KMS-11 (cell line): ENCODE measurements at regions not wholly inside any gene's neighbourhood (a gene's known extent, or its start where the extent isn't known, plus 50 kb on each side); places are given as distances from the start of the nearest gene placed in this dataset.

ENCODE experiments used
- H2AFZ ChIP-seq: fragments of 200-600 bp; sonication (generic); 2 replicates; pipeline ENCODE4 v1.6.1; 2016; ENCODE audit warnings: antibody characterized with exemption, mixed run types, low read depth
- H3K27ac ChIP-seq: fragments of 200-600 bp; sonication (generic); 2 replicates; pipeline ENCODE4 v1.6.1; 2016; ENCODE audit warnings: mild to moderate bottlenecking, mixed run types
- H3K27me3 ChIP-seq: fragments of 200-600 bp; sonication (generic); 2 replicates; pipeline ENCODE4 v1.6.1; 2017; ENCODE audit warnings: mild to moderate bottlenecking, low read depth, mixed run types, moderate library complexity; ENCODE audit not compliant: insufficient read depth
- H3K36me3 ChIP-seq: fragments of 200-600 bp; sonication (generic); 2 replicates; pipeline ENCODE4 v1.6.1; 2017; ENCODE audit warnings: mild to moderate bottlenecking, mixed run types; ENCODE audit not compliant: insufficient read depth
- H3K4me1 ChIP-seq: fragments of 200-600 bp; sonication (generic); 2 replicates; pipeline ENCODE4 v1.6.1; 2016; ENCODE audit warnings: mild to moderate bottlenecking, low read depth, mixed run types; ENCODE audit not compliant: poor library complexity, severe bottlenecking
- H3K4me2 ChIP-seq: fragments of 200-600 bp; sonication (generic); 2 replicates; pipeline ENCODE4 v1.7.0; 2016; ENCODE audit warnings: mild to moderate bottlenecking, mixed run types
- H3K4me3 ChIP-seq: fragments of 200-600 bp; sonication (generic); IDR thresholded peaks from 2 replicates; pipeline ENCODE4 v1.6.1; 2017; ENCODE audit warnings: low read depth, low read length, mixed read lengths; ENCODE audit not compliant: insufficient read depth
- H3K79me2 ChIP-seq: fragments of 200-600 bp; sonication (generic); 2 replicates; pipeline ENCODE4 v1.6.1; 2016; ENCODE audit warnings: low read depth, mixed run types; ENCODE audit not compliant: insufficient read depth
- H3K9ac ChIP-seq: fragments of 200-600 bp; sonication (generic); 2 replicates; pipeline ENCODE4 v1.6.1; 2016; ENCODE audit warnings: mild to moderate bottlenecking, mixed run types
- H4K20me1 ChIP-seq: fragments of 200-600 bp; sonication (generic); 2 replicates; pipeline ENCODE4 v1.6.1; 2016; ENCODE audit warnings: mild to moderate bottlenecking, mixed run types; ENCODE audit not compliant: insufficient read depth
- TF ChIP-seq, protein P1 (sequence below): fragments of 200-600 bp; sonication (generic); conservative IDR thresholded peaks from 2 replicates; pipeline ENCODE4 v1.6.1; 2017; ENCODE audit warnings: low read depth, mild to moderate bottlenecking, antibody characterized with exemption, low read length, moderate library complexity, mixed read lengths

DNA sequence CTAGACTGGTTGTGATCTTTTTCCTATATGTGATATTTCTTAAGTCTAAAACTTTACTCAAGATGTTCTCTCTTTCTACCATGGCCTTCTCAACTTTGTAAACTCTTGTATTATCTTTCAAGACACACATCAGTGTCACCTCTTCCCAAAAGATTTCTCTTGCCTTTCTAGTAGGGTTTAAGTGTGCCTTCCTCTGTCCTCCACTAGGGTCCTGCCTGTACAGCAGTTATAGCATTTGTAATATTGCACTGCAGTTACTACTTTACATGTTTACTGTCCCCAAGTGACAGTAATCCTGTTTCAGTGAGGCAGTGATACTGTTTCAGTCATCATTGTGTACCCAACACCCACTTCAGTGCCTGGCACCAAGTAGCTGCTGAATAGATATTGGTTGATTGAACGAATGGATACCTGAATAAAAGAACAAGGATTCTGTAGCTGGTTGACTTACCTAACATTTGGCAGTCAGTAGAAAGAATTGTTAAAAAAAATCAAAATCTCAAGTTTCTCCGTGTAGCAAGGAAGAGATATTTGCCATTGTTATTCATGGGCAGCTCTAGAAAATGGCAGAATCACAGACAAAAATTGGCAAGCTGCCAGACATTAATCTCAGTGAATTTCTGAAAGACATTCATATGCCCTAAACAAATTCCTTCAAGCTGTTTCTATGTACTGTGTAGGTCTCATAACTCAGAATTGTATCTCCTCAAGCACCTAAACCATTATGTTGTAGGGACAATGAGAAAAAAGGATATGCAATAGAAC is 79.4 kb downstream of the RBMXL2 start:
- Histone ChIP-seq H3K4me3 (no peak overlapping the region), H3K9ac (no peak overlapping the region), H3K4me1 (no peaks in the 10 kb centered on the region), H4K20me1 (no peaks in the 10 kb centered on the region), H3K27ac (no peak overlapping the region), H3K4me2 (no peak overlapping the region), H3K36me3 (no peaks in the 10 kb centered on the region), H3K79me2 (no peaks in the 10 kb centered on the region), H2AFZ (no peak overlapping the region), H3K27me3 (no peaks in the 10 kb centered on the region)
- TF ChIP-seq, protein P1, sequence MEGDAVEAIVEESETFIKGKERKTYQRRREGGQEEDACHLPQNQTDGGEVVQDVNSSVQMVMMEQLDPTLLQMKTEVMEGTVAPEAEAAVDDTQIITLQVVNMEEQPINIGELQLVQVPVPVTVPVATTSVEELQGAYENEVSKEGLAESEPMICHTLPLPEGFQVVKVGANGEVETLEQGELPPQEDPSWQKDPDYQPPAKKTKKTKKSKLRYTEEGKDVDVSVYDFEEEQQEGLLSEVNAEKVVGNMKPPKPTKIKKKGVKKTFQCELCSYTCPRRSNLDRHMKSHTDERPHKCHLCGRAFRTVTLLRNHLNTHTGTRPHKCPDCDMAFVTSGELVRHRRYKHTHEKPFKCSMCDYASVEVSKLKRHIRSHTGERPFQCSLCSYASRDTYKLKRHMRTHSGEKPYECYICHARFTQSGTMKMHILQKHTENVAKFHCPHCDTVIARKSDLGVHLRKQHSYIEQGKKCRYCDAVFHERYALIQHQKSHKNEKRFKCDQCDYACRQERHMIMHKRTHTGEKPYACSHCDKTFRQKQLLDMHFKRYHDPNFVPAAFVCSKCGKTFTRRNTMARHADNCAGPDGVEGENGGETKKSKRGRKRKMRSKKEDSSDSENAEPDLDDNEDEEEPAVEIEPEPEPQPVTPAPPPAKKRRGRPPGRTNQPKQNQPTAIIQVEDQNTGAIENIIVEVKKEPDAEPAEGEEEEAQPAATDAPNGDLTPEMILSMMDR, result no peak

DNA sequence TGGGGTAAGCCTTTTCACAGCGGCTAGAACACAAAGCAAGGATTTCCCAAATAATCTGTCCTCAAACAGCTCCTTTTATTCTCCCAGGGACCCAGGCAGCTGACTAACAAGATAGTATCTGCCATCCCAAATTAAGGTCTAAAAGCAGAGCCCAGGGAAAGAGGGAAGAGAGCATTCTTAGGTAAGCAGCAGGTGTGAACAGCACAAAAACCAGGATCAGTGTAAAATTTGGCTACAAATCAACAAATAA is 79.9 kb downstream of the RBMXL2 start:
- TF ChIP-seq, protein P1, result no peak
- no peaks in the 10 kb centered on the region for H3K36me3 ChIP-seq

DNA sequence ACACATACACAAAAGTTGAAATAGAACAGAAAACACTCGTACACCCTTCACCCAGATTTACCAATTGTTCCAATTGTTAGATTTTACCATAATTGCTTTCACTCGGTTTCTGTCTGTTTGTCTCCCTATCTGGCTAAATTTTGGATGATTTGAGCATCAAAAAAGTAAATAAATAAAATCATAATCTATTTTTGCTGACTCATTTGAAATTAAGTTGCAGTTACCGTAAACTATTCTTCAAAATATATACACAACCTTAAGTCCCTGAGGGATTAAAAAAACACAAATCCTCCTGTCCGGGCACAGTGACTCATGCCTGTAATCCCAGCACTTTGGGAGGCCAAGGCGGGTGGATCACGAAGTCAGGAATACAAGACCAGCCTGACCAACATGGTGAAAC is 81.3 kb upstream of the SYT9 start:
- Histone ChIP-seq H4K20me1 (no peaks in the 10 kb centered on the region), H3K27me3 (no peaks in the 10 kb centered on the region), H3K27ac (no peak overlapping the region), H3K9ac (no peak overlapping the region), H2AFZ (no peak overlapping the region), H3K36me3 (no peaks in the 10 kb centered on the region), H3K4me2 (no peak overlapping the region), H3K4me3 (no peak overlapping the region), H3K4me1 (no peaks in the 10 kb centered on the region), H3K79me2 (no peaks in the 10 kb centered on the region)
- TF ChIP-seq, protein P1, result no peak

More for the DNA sequence above, 79.9 kb downstream of the RBMXL2 start:
- Histone ChIP-seq H3K4me1 (no peaks in the 10 kb centered on the region), H3K4me2 (no peak overlapping the region), H3K27ac (no peak overlapping the region), H2AFZ (no peak overlapping the region), H3K4me3 (no peak overlapping the region), H3K9ac (no peak overlapping the region), H4K20me1 (no peaks in the 10 kb centered on the region), H3K79me2 (no peaks in the 10 kb centered on the region), H3K27me3 (no peaks in the 10 kb centered on the region)

DNA sequence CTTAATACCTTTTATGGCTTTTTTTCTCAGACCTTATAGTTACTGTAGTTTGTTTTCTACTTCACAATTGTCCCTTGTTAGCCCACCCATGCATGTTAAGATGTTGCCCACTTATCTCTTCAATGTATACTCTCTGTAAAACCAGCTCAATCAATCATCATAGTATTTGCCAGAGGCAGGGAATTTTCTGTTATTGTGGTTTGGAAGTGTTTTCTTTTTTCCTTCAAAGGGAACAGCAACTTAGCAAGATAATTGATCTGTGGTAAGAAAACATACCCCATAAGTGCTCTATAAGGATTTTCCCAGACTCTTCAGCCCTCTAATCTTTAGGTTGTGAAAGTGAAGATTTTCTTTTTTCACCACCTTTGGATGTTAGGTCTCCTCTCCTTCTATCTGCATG is 76.7 kb upstream of the SYT9 start:
- H3K4me1 ChIP-seq, result no peaks in the 10 kb centered on the region
- no peak overlapping the region for H3K4me3 ChIP-seq
- no peak overlapping the region for H3K9ac ChIP-seq
- no peak overlapping the region for H3K4me2 ChIP-seq
- H3K27ac ChIP-seq, result no peak overlapping the region
- H3K79me2 ChIP-seq, result no peaks in the 10 kb centered on the region
- H3K36me3 ChIP-seq, result no peaks in the 10 kb centered on the region
- TF ChIP-seq, protein P1, result no peak
- no peaks in the 10 kb centered on the region for H4K20me1 ChIP-seq
- H2AFZ ChIP-seq, result no peak overlapping the region
- no peaks in the 10 kb centered on the region for H3K27me3 ChIP-seq
